H9 (cell line): ENCODE measurements at regions not wholly inside any gene's neighbourhood (a gene's known extent, or its start where the extent isn't known, plus 50 kb on each side); places are given as distances from the start of the nearest gene placed in this dataset.

Experiments
- DNase-seq: peaks from one replicate; pipeline ENCODE4 v3.0.0-alpha.2; 2017
- H2AFZ ChIP-seq: one replicate; pipeline ENCODE4 v1.6.1; 2013; ENCODE audit warnings: mild to moderate bottlenecking, low read length, control low read depth, moderate library complexity
- H2AK5ac ChIP-seq: 2 replicates; pipeline ENCODE4 v1.6.1; 2013; ENCODE audit warnings: low read length, control low read depth, mixed read lengths; ENCODE audit not compliant: insufficient read length
- H2BK120ac ChIP-seq: one replicate; pipeline ENCODE4 v1.6.1; 2013; ENCODE audit warnings: low read depth, mild to moderate bottlenecking, low read length, control low read depth, inconsistent platforms; ENCODE audit not compliant: poor library complexity, severe bottlenecking
- H2BK12ac ChIP-seq: 2 replicates; pipeline ENCODE4 v1.6.1; 2013; ENCODE audit warnings: low read length, control low read depth, mixed read lengths, low read depth; ENCODE audit not compliant: insufficient read length
- H2BK15ac ChIP-seq: 2 replicates; pipeline ENCODE4 v1.6.1; 2013; ENCODE audit warnings: low read depth, low read length, control low read depth
- H2BK20ac ChIP-seq: one replicate; pipeline ENCODE4 v1.6.1; 2013; ENCODE audit warnings: low read depth, mild to moderate bottlenecking, low read length, control low read depth, inconsistent platforms; ENCODE audit not compliant: poor library complexity, severe bottlenecking
- H2BK5ac ChIP-seq: 2 replicates; pipeline ENCODE4 v1.6.1; 2013; ENCODE audit warnings: low read length, control low read depth, mixed read lengths; ENCODE audit not compliant: insufficient read length
- H3K14ac ChIP-seq: 2 replicates; pipeline ENCODE4 v1.6.1; 2013; ENCODE audit warnings: low read length, control low read depth; ENCODE audit not compliant: insufficient read depth
- H3K18ac ChIP-seq: 2 replicates; pipeline ENCODE4 v1.6.1; 2013; ENCODE audit warnings: low read depth, mild to moderate bottlenecking, mixed read lengths, low read length, control low read depth; ENCODE audit not compliant: insufficient read length
- H3K23ac ChIP-seq: 2 replicates; pipeline ENCODE4 v1.6.1; 2013; ENCODE audit warnings: low read length, control low read depth, mixed read lengths, low read depth; ENCODE audit not compliant: insufficient read length
- H3K23me2 ChIP-seq: 2 replicates; pipeline ENCODE4 v1.6.1; 2013; ENCODE audit warnings: low read depth, mild to moderate bottlenecking, mixed read lengths, low read length, control low read depth; ENCODE audit not compliant: insufficient read length, poor library complexity, severe bottlenecking
- H3K27ac ChIP-seq: 2 replicates; pipeline ENCODE4 v1.5.1; 2013; ENCODE audit warnings: low read length, control low read depth, mixed read lengths, low read depth; ENCODE audit not compliant: insufficient read length
- H3K27me3 ChIP-seq: 2 replicates; pipeline ENCODE4 v1.6.1; 2013; ENCODE audit warnings: low read length, control low read depth, inconsistent platforms; ENCODE audit not compliant: insufficient read depth
- H3K4ac ChIP-seq: 2 replicates; pipeline ENCODE4 v1.6.1; 2013; ENCODE audit warnings: low read depth, mild to moderate bottlenecking, control low read depth, inconsistent platforms, low read length, moderate library complexity
- H3K4me1 ChIP-seq: 2 replicates; pipeline ENCODE4 v1.6.1; 2013; ENCODE audit warnings: low read length, control low read depth, inconsistent platforms; ENCODE audit not compliant: insufficient read depth
- H3K4me2 ChIP-seq: 2 replicates; pipeline ENCODE4 v1.6.1; 2013; ENCODE audit warnings: low read length, control low read depth, mixed read lengths; ENCODE audit not compliant: insufficient read length, insufficient read depth
- H3K56ac ChIP-seq: 2 replicates; pipeline ENCODE4 v1.6.1; 2013; ENCODE audit warnings: low read depth, mild to moderate bottlenecking, mixed read lengths, low read length, control low read depth; ENCODE audit not compliant: insufficient read length
- H3K79me1 ChIP-seq: 2 replicates; pipeline ENCODE4 v1.6.1; 2013; ENCODE audit warnings: low read depth, mild to moderate bottlenecking, moderate library complexity, low read length, control low read depth, inconsistent platforms; ENCODE audit not compliant: insufficient read depth, poor library complexity, severe bottlenecking
- H3K79me2 ChIP-seq: 2 replicates; pipeline ENCODE4 v1.6.1; 2013; ENCODE audit warnings: low read length, control low read depth, inconsistent platforms; ENCODE audit not compliant: insufficient read depth
- H3K9ac ChIP-seq: 2 replicates; pipeline ENCODE4 v1.6.1; 2013; ENCODE audit warnings: low read length, control low read depth, mixed read lengths; ENCODE audit not compliant: insufficient read length; ENCODE audit errors: extremely low read depth
- H3K9me3 ChIP-seq: one replicate; pipeline ENCODE4 v1.6.1; 2013; ENCODE audit warnings: low read depth, low read length, inconsistent platforms; ENCODE audit not compliant: control insufficient read depth
- H3T11ph ChIP-seq: one replicate; pipeline ENCODE4 v1.6.1; 2013; ENCODE audit warnings: mild to moderate bottlenecking, low read length, control low read depth, inconsistent platforms
- H4K20me1 ChIP-seq: one replicate; pipeline ENCODE4 v1.6.1; 2013; ENCODE audit not compliant: control insufficient read depth, insufficient read length, insufficient read depth
- H4K5ac ChIP-seq: 2 replicates; pipeline ENCODE4 v1.6.1; 2013; ENCODE audit warnings: low read depth, mild to moderate bottlenecking, mixed read lengths, low read length, control low read depth; ENCODE audit not compliant: insufficient read length
- H4K8ac ChIP-seq: replicated peaks from 2 replicates; pipeline ENCODE4 v1.6.1; 2013; ENCODE audit warnings: low read length, control low read depth, mixed read lengths, low read depth; ENCODE audit not compliant: insufficient read length
- H4K91ac ChIP-seq: 2 replicates; pipeline ENCODE4 v1.6.1; 2013; ENCODE audit warnings: low read depth, mild to moderate bottlenecking, moderate library complexity, mixed read lengths, low read length, control low read depth; ENCODE audit not compliant: insufficient read length
- H3K27ac Mint-ChIP-seq, 3 experiments: 2 replicates in 2 of 3; 3 replicates in 1 of 3; pipeline ENCODE4 v1.8.0; 2020 to 2021; ENCODE audit warnings: mixed read lengths in 3 of 3, mild to moderate bottlenecking in 1 of 3, moderate library complexity in 1 of 3
- H3K27me3 Mint-ChIP-seq: 2 replicates; pipeline ENCODE4 v1.8.0; 2021; ENCODE audit warnings: low read depth, mild to moderate bottlenecking, moderate library complexity, mixed read lengths
- H3K36me3 Mint-ChIP-seq, 3 experiments: 2 replicates in 2 of 3; 3 replicates in 1 of 3; pipeline ENCODE4 v1.8.0; 2020 to 2021; ENCODE audit warnings: low read depth in 3 of 3, mixed read lengths in 3 of 3; ENCODE audit not compliant: insufficient read depth in 1 of 3
- H3K4me1 Mint-ChIP-seq, 2 experiments: 2 replicates each; pipeline ENCODE4 v1.8.0; 2020; ENCODE audit warnings: mixed read lengths in 2 of 2
- H3K4me3 Mint-ChIP-seq, 2 experiments: 2 replicates in 1 of 2; 3 replicates in 1 of 2; pipeline ENCODE4 v1.8.0; 2020 to 2021; ENCODE audit warnings: mild to moderate bottlenecking in 2 of 2, mixed read lengths in 2 of 2, moderate library complexity in 1 of 2
- H3K9me3 Mint-ChIP-seq, 2 experiments: 2 replicates in 1 of 2; 3 replicates in 1 of 2; pipeline ENCODE4 v1.8.0; 2020; ENCODE audit warnings: mild to moderate bottlenecking in 2 of 2, mixed read lengths in 2 of 2, moderate library complexity in 1 of 2
- CTCF ChIP-seq: fragments of 200-600 bp; sonication (generic); conservative IDR thresholded peaks from 3 replicates; pipeline ENCODE4 v1.8.0; 2021; ENCODE audit warnings: antibody characterized with exemption, mild to moderate bottlenecking
- WGBS: extraction: QIAGEN DNeasy Blood & Tissue Kit; methylation state at CpG from one replicate; pipeline ENCODE4 v1.1.7; 2013; ENCODE audit warnings: missing lambda C conversion rate, low lambda C conversion rate, mixed read lengths; ENCODE audit not compliant: insufficient read length; ENCODE audit errors: extremely low coverage; 5-methylcytosine and 5-hydroxymethylcytosine counted together

- H3K56ac ChIP-seq: no peak overlapping the region
- no peaks in the 10 kb centered on the region for H3K23me2 ChIP-seq
- no peak overlapping the region for H3K18ac ChIP-seq
- H3K4me2 ChIP-seq: no peak overlapping the region
- H4K8ac ChIP-seq: no peak overlapping the region
- H3K27me3 ChIP-seq: no peaks in the 10 kb centered on the region
- H3K4me1 Mint-ChIP-seq: peaks cover 10 to 18% of the 10 kb centered on the region in 2 experiments
- no peak for TF ChIP-seq CTCF
- H3K27me3 Mint-ChIP-seq: no peaks in the 10 kb centered on the region; the same call in 1 of the 2 replicates
- no peaks in the 10 kb centered on the region for H3K9me3 ChIP-seq
- H4K20me1 ChIP-seq: no peaks in the 10 kb centered on the region
- H2AK5ac ChIP-seq: no peak overlapping the region
- no peak overlapping the region for H2BK15ac ChIP-seq
- no peak overlapping the region for H3K27ac Mint-ChIP-seq
- H3K9ac ChIP-seq: no peak overlapping the region
- H3K4me1 ChIP-seq: no peaks in the 10 kb centered on the region
- H4K5ac ChIP-seq: no peak overlapping the region
- H2BK120ac ChIP-seq: no peak overlapping the region
- peaks cover 0 to 4% (median under 1%) of the 10 kb centered on the region in 3 experiments; a peak in 2 of 7 replicates for H3K36me3 Mint-ChIP-seq
- H2BK5ac ChIP-seq: no peak overlapping the region
- H3K23ac ChIP-seq: no peak overlapping the region
- peaks cover 0 to 2% of the 10 kb centered on the region in 2 experiments; a peak in 1 of 5 replicates for H3K9me3 Mint-ChIP-seq
- no peak overlapping the region for H3K27ac ChIP-seq
- no peak for DNase-seq
- H2AFZ ChIP-seq: no peak overlapping the region
- no peaks in the 10 kb centered on the region for H3K79me2 ChIP-seq
- WGBS: no CpG with 5 or more reads among the region's 5 CpGs
- no peak overlapping the region for H3K14ac ChIP-seq
- H3K4ac ChIP-seq: no peak overlapping the region
- no peak overlapping the region for H2BK12ac ChIP-seq
- H3K4me3 Mint-ChIP-seq: no peak overlapping the region
- no peak overlapping the region for H4K91ac ChIP-seq
- H3K79me1 ChIP-seq: no peaks in the 10 kb centered on the region
- H3T11ph ChIP-seq: no peak overlapping the region
- H2BK20ac ChIP-seq: no peak overlapping the region
Observed at GRCh38 chr1:81498471-81499462, 302.0 kb upstream of the ADGRL2 start.
